B cell (primary cell): ENCODE measurements at regions not wholly inside any gene's neighbourhood (a gene's known extent, or its start where the extent isn't known, plus 50 kb on each side); places are given as distances from the start of the nearest gene placed in this dataset.

ENCODE experiments used
- CTCF ChIP-seq: fragments of 200-600 bp; IDR thresholded peaks from one replicate; pipeline ENCODE4 v1.8.0; 2022; ENCODE audit warnings: antibody characterized with exemption, mild to moderate bottlenecking
- EZH2 ChIP-seq: IDR thresholded peaks from 2 replicates; pipeline ENCODE4 v1.6.1; 2012; ENCODE audit warnings: borderline replicate concordance, low read depth, mild to moderate bottlenecking, moderate library complexity, low read length; ENCODE audit not compliant: insufficient read depth, poor library complexity, severe bottlenecking

GRCh38 chr1:181394766-181395165 lies 88.6 kb upstream of the CACNA1E start:
- TF ChIP-seq CTCF (no peak), EZH2 (no peak)
